Dermis blood vessel endothelial cell (primary cell): ENCODE measurements at regions not wholly inside any gene's neighbourhood (a gene's known extent, or its start where the extent isn't known, plus 50 kb on each side); places are given as distances from the start of the nearest gene placed in this dataset.

Experiments used
- DNase-seq: peaks from one replicate; pipeline ENCODE4 v3.0.0; 2010

DNA sequence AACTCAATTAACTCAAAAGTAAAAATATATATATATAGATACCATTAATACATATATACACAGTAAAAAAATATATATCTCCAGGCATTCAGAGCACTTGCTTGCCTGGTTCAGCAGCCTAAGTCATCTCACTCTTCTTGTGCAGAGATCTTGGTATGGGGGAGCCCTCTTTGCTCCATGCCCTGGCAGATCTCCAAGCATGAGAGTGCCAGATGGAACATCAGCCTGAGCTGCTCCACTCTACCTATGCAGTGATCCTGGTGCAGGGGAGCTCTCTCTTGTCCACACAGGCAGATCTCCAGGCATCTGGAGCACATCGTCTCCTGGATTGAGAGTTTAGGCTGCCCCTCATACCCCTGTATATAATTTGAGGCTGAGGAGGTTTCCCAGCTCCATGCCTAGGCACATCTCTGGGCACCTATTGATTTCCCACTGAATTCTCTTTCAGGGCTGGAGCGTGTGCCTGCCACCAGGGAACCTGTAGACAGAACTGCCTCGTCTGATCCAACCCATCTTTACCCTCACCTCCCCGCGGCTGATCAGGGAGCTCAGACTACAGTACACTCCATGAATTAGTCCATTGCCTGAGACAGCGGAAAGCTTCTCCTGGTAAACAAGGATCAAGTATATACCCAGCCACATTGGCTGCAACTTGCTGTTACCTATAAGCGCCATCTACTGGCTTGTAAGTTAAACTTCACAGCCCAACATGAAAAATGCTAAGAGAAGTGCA lies 342.4 kb upstream of the GRIA1 start:
- DNase-seq: peak; percentile 2

DNA sequence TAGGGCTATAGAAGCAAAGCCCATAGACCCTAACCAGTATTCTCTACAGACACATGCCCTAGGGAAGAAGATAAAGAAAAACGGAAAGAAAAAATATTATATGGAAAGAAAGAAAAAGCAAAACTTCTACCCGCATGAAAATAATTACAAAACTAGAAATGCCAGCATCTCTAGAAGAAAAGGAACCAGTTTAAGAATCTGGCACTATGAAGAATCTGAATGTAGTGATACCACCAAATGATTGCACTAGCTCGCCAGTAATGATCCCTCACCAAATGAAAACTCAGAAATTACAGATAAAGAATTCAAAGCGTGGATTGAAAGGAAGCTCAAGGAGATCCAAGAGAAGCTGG lies 341.9 kb upstream of the GRIA1 start:
- no peak for DNase-seq

DNA sequence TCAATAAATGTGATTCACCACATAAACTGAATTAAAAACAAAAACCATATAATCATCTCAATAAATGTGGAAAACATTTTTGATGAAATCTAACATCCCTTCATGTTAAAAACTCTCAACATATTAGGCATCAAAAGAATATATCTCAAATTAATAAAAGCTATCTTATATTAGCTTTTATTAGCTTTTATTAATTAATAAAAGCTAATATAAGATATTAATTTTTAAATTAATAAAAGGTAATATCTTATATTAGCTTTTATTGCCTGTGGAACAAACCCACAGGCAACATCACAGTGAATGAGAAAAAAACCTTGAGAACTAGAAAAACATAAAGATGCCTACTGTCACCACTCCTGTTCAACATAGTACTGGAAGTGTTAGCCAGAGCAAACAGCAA lies 338.9 kb upstream of the GRIA1 start:
- no peak for DNase-seq

DNA sequence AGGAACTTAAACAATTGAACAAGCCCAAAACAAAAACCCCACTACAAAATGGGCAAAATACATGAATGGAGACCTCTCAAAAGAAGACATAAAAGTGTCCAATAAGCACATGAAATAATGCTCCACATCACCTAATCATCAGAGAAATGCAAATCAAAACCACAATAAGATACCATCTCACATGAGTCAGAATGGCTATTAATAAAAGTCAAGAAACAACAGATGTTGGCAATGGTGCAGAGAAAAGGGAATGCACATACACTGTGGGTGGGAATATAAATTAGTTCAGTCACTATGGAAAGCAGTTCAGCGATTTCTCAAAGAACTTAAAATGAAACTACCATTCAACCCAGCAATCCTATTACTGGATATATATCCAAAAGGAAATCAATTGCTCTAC lies 337.4 kb upstream of the GRIA1 start:
- no peak for DNase-seq

DNA sequence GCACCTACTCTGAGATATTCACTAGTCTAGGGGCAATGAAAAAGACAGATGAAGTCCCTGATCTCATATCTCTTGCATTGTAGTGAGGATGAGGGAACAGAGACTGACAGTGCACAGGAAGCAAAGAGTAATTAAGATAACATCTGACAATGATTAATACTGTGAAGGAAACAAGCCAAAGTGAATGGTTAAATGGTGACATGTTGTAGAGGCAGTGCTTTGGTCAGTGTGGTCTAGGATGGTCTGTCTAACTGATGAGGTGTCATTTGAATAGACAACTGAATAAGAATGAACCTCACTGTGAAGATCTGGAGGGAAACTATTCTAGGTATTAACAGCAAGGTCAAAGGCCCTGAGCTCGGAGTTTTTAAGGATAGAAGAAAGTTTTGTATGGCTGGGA lies 333.3 kb upstream of the GRIA1 start:
- no peak for DNase-seq

DNA sequence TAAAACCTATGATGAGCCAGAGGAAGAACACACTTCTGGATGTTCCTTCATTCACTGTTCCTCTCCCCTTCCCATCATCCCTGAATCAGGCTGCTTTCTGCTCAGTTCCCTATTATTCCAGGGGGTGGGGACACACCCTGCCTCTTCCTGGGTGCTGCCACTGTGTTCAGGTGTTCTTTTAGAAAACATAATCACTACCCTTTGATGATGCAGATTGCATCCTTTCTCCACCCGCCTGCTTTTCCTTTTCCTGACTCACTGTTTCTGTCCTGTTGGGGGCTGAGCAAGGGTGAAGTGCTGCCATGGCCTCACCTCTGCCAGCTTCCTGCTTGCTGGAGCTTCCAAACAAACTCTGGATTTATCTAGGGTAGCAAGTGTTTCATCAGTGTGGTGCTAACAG lies 331.9 kb upstream of the GRIA1 start:
- DNase-seq: no peak

DNA sequence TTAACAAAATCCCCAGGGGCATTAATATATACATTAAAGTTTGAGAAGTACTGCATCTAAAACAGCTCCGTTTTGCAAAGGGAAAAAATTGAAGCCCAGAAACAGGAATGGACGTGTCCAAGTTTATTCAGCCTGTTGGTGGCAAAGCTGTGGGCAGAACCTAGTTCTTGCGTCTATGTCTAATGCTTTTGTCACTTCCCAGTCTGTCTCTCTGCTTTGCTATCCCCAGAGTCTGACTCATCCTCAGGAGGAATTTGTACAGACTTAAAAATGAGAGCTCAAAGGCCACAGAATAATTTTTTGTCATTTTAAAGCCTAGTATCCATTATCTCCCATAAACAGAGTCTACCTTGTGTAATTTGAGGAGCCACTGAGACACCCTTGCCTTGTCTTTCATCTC lies 330.9 kb upstream of the GRIA1 start:
- no peak for DNase-seq

DNA sequence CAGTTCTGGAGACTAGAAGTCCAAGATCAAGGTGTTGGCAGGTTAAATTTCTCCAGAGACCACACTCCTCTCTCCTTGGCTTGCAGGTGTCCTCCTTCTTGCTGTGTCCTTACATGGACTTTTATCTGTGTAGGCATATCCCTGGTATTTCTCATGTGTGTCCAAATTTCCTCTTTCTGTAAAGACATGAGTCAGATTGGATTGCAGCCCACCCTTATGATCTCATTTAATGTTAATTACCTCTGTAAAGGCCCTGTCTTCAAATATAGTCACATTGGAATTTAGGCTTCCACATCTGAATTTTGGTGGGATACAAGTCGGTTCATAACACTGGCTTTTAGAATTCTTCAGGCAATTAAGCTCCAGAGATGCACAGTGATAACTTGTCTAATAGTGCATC lies 322.2 kb upstream of the GRIA1 start:
- no peak for DNase-seq

DNA sequence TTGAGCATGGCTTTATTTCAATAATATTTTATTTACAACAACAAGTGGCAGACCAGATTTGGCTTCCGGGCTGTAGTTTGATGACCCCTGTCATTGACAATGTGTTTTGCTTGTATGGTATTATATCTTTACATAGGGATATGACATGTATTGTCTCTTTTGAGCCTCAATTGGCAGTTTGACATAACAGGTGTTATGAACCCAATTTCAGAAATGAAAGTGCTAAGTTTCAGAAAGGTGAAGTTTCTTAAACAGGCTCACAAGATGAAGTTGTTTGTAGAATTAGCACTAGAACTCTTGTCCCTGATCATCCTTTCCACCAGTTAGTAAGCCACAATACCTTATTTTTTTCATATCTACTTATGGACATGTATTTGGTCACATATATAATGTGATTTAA lies 303.0 kb upstream of the GRIA1 start:
- DNase-seq: no peak

DNA sequence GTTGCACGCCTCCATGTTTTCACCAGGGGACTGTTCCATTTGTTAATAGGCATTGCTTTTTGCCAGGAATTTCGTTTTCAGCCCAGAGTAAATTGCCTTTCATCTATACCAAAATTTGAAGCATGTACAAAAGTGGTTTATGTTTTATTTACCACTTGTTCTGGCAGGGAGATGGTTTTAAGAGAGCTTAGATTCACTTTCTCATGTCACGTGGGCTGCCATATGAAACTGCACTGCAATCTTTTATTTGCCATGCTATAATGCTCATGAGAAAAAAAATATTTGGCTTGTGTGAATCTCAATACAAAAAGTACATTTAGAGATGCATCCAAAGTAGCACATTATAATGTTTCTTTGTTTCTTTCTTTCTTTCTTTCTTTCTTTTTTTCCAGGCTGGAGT lies 284.1 kb upstream of the GRIA1 start:
- no peak for DNase-seq

DNA sequence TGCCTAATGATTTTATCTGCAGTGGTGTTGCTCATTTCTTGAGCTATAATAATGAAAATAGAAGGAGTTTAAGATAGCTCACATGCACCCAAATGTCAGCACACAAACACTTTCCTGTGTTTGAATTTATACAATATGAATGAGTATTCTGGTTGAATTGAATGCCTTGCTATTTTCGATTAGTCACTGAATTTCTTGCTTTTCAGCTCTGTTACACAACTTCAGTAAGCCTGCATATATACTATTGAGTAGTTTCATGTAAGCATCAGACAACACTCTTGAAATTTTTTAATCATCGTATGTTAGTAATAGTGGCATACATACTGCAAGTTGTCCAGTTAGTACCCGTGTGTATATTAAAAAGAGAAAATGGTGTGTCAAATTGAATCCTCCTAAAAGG lies 281.5 kb upstream of the GRIA1 start:
- no peak for DNase-seq

DNA sequence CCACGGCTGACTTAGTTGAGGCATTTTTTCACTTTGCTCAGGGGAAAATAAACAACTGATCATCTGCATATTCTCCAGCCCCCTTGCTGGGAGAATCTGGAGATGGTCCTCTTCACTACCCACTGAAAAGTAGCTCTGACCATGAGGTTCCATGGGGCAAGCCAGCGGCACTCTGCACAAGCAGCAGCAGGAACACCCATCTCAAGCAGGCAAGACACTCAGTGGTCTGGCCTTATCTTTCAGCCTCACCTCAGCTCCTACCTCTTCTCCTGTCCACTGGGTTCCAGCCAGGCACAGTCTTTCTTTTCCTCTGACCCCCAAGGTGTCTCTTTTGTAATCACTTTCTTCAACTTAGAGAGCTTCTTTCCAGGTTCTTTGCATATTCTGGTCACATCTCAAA lies 280.8 kb upstream of the GRIA1 start:
- no peak for DNase-seq

DNA sequence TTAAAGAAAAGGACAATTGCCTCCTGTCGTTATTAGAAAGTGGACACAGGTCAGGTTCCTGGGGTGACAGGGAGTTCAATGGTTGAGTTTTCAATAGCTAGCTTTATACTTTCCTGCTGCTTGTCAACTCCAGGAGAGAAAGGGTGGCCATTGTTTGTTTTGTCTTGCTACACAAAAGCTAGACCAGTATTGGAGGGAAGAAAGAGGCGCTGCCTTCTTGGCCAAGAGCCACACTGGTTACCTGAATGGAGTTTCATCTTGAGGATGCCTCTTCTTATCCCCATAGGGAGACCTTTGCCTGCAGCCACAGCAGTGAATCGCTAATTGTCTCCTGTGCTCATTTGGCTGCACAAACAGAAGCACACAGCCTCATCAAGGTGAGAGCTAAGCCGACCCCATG lies 279.4 kb upstream of the GRIA1 start:
- no peak for DNase-seq

DNA sequence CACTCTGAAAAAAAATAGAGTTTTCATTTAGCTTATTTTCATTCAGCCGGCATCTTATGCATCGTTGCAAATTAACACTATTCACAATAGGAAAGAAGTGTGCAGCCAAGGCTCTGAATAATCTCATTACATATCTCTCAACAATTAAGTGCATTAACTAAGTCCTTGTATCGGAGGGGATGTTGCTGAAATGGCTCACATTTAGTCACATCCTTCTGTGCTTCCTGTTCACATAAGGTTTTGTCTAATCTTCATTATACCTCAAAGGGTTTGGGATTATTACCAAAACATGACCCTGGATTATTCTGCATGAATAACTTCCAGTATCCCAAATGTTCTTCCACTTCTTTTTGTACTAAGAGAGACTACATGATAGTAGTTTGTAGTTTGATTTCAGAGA lies 278.0 kb upstream of the GRIA1 start:
- no peak for DNase-seq

DNA sequence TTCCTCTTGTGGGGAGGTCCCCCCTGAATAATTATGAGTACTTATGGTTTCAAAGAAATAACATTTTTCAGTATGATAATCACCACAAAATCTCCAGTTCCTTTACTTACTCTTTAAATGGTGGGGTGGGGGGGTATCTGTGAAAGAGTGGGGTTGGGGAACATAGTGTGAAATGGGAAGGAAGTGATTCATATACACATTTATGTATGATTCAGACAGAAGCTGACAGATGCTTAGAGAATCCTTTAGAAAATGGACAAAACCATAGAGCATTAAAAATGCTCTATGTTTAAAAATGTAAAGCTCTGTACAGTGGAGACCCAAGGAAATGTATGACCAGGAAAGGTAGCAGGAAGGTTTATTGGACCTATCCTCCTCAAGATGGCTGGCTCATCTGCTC lies 267.5 kb upstream of the GRIA1 start:
- no peak for DNase-seq

DNA sequence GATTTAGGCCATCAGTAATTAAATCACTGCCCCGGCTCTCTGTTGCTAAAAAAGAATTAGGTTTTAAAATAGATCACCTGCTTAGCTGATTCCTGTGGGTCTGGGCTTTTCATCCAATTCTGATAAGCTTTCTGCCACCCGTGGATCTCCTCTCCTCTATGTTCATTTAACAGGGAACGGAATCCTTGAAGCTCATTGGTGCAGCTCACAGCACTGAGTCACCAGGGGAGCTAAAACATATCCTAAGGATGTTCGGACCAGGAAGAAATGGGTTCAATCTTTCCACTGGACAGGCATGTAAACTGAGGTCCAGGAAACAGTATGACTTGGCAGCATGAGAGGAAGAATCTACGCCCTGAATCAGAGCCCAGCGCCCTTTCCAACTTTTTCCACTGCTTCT lies 267.1 kb upstream of the GRIA1 start:
- DNase-seq: no peak

DNA sequence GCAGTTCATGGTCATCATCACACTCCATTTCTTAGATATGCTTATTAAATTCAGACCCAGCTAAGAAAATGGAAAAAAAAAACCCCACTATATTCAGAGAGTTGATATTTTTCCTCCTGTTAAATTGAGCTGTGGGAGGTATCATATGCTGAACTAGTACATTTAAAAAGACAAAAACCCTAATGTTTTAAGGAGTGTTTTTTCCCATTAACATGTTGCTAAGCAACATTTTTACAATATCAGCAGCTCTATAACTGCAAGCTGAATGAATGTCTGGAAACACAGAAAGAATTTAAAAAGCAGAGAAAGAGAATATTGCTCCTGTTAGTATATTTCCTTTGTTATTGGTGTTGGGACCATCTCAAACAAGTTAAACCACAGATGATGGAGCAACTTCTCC lies 265.8 kb upstream of the GRIA1 start:
- DNase-seq: no peak

DNA sequence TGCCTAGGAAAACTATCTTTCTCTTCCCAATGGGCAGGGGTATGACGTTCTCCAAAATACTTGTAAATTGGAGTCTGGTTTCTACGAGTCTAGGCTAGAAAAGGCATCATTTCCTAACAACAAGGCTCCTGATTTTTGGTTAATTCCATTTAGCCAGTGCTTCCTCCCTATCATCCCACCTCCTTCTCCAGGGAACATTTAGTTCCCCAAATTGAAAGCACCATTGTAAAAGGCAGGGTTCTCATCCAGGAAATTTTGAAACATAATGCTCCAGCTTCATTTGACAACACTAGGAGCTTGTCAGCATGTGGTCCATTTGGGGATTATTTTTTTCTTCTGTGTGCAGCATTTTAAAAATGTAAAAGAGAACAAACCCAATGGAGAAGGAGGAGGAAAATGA lies 256.5 kb upstream of the GRIA1 start:
- DNase-seq: no peak

DNA sequence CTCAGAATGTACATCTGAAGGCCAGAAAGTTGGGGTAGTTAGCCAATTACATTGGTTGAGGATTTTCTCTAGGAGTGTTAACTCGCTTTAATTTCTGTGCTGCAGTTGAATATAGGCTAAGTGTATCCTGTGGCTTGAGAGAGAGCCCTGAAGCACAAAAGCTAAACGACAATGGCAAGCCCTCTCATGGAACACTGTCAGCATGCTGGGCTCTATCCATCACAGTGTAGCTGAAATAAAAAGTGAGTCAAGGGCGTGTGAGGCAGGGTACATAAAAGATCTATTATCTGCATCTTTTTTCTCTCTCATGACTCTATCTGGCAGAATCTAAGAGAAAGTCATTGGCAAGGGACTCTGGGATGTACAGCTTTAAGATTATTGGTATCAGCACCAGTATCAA lies 254.2 kb upstream of the GRIA1 start:
- DNase-seq: no peak

DNA sequence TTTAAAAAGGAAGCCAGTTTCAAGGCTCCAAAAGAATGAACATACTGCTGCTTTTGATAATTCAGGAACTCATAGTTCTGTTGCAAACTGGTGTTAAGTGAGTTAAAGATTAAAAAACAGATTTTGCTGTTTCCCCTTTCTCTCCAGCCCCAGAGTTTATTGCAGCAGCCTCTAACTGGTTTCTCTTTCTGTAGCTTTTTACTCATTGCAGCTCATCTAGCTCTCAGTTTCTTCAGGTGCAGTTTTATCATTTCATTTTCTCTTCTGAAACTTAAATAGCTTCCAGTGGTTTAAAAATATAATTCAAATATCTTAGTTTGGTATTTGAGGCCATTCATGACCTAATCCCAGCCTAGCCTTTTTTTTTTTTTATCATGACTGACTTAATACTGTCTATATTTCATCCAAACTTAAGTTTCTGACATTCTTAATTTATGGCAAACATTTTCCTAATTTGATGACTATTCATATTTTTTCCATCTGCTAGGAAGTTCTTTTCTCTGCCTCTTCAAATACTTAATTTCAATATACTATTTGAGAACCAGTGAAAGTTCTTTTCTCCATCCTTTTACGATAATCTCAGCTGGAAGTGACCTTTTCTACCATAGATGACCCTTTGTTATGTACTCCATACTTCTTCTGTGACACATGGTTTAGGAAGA lies 252.7 kb upstream of the GRIA1 start:
- no peak for DNase-seq

DNA sequence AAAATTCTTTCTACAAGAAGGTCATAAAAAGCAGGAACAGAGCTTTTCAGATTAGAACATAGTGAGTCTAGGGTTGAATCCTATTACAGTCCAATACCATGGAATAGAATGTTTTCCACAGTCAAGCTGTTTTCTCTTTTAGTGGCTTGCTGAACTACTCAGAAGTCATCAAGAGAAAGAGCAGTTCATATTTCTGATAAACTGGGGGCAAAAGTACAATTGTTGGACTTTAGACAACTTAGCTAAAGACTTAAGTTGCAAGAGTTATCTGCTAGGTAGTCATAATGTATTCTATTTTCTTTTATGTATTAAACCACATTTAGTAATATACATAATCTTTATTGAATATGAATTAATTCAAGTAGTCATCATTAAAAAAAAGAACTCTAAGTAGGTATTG lies 233.1 kb upstream of the GRIA1 start:
- no peak for DNase-seq

DNA sequence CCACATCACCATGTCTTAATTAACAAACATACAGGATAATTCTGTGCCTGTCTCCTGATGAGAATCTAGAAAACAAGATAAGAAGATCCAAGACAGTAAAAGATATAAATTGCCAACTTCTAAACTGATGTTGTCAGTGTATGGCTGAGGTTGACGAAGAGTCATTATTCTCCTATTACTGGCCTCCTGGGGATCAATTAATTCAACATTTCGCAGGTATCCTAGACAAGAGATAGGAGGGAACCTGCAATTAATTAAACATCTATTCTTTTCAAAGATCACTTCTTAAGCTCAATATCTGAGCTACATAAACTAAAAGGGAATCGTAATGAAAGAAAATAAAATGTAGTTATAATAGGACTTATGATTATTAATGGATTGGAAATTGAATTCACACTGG lies 232.0 kb upstream of the GRIA1 start:
- DNase-seq: no peak

DNA sequence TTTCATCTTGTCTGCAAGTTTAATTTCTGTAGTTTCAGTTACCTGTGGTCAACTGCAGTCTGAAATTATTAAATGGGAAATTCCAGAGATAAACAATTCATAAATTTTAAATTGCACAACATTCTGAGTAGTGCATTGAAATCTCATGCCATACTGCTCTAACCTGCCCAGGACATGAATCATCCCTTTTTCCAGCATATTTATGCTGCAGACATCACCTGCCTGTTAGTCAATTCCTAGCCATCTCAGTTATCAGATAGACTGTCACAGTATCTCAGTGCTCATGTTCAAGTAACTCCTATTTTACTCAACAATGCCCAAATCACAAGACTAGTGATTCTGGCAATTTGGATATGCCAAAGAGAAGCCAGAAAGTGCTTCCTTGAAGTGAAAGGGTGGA lies 223.0 kb upstream of the GRIA1 start:
- no peak for DNase-seq

DNA sequence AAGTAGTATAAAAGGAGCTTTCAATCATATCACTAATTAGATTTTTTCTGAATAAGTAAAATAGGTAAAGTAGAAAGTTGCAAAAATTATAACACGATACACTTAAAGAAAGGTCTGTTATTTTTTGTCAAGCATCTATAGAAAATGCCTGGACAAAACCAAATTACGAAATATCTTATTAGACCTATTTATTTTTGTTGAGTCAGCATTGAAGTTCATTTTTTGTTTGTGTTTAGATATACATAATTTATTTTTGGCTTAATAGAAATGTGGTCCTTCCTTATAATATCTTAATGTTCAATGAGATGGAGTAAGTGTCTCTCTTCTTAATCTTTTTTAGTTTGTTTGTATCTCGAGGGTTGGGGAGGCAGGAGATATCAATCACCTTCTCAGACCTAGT lies 214.8 kb upstream of the GRIA1 start:
- DNase-seq: no peak

DNA sequence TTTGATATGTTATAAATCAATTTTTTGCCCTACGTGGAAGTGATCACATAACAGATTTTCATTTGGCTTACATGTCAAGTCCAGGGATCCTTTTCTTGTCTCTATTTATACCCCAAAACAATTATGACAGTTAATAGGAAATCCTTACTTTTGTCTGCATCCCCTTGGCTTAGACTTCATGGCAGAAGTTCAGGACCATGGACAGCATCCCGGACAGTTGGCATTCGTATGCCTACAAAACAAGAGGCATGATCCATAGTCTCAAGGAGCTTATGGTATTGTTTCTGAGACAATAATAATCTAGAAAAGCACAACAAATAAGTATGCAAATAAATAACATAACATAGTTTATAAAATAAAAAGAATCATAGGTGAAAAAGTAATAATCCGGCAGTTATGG lies 214.3 kb upstream of the GRIA1 start:
- DNase-seq: peak; percentile 27
